A549 (cell line): ENCODE measurements at regions not wholly inside any gene's neighbourhood (a gene's known extent, or its start where the extent isn't known, plus 50 kb on each side); places are given as distances from the start of the nearest gene placed in this dataset.

Experiments
- CBX2 ChIP-seq: fragments of 200-600 bp; sonication (generic); IDR thresholded peaks from 2 replicates; pipeline ENCODE4 v1.6.1; 2016; ENCODE audit warnings: low read depth, mild to moderate bottlenecking, borderline replicate concordance
- CTCF ChIP-seq: fragments of >200 bp; sonication (Bioruptor Twin); formaldehyde crosslinking; IDR thresholded peaks from 3 replicates; pipeline ENCODE4 v1.5.1; 2016
- EHF ChIP-seq: fragments of 250-450 bp; sonication (Bioruptor Pico); IDR thresholded peaks from 2 replicates; pipeline ENCODE4 v1.5.0; 2020; ENCODE audit warnings: mild to moderate bottlenecking
- ELK1 ChIP-seq: fragments of 150-350 bp; IDR thresholded peaks from 2 replicates; pipeline ENCODE4 v1.6.1; 2014; ENCODE audit warnings: low read depth, mild to moderate bottlenecking, low read length
- FOSL2 ChIP-seq, 2 experiments: fragments of 450-650 bp in 1 of 2; fragments of >200 bp in 1 of 2; sonication (Bioruptor Twin) in 1 of 2; formaldehyde crosslinking; IDR thresholded peaks; 2 replicates each; pipeline versions ENCODE4 v1.5.0 to v1.6.1; 2016 to 2020; ENCODE audit warnings: mild to moderate bottlenecking in 1 of 2, moderate library complexity in 1 of 2
- GATA3 ChIP-seq: IDR thresholded peaks from 2 replicates; pipeline ENCODE4 v1.6.1; 2012; ENCODE audit warnings: borderline replicate concordance
- HES2 ChIP-seq: fragments of >200 bp; sonication (Bioruptor Twin); formaldehyde crosslinking; IDR thresholded peaks from 2 replicates; pipeline ENCODE4 v1.6.1; 2016
- KDM1A ChIP-seq: fragments of 200-600 bp; sonication (generic); IDR thresholded peaks from 2 replicates; pipeline ENCODE4 v1.6.1; 2016; ENCODE audit warnings: low read depth, mild to moderate bottlenecking
- MAX ChIP-seq: IDR thresholded peaks from 2 replicates; pipeline ENCODE4 v1.6.1; 2012
- RFX5 ChIP-seq: fragments of 450-650 bp; IDR thresholded peaks from 2 replicates; pipeline ENCODE4 v1.7.1; 2014; ENCODE audit warnings: antibody characterized with exemption, mild to moderate bottlenecking, moderate library complexity
- SMC3 ChIP-seq: fragments of >200 bp; sonication (Bioruptor Twin); formaldehyde crosslinking; IDR thresholded peaks from 3 replicates; pipeline ENCODE4 v1.6.1; 2018; ENCODE audit warnings: inconsistent platforms
- TF ChIP-seq, protein P1 (sequence below): IDR thresholded peaks from 2 replicates; pipeline ENCODE4 v1.6.1; 2012

DNA sequence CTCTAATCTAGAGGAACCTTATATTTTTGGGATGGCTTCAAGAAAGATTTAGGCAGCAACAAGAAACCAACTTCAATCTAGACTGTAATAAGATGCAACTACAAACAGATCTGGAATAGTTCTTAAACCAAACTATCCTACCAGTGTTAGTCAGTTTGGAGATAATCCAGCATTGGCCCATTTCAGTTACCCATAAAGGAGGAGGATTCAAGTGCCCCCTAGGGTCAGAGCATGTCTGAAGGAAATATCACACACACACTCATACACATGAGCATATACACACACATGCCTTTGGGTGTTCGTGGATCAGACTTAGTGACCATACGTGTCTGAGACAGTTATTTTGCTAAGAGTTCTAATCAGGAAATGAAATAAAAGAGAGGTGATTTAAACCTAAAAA, 261.2 kb downstream of the ADAMTS20 start:
- TF ChIP-seq FOSL2 (IDR thresholded peaks at IDR 0.05) (no peak), FOSL2 (CRISPR knock-in tag; IDR thresholded peaks at IDR 0.05) (no peak), RFX5 (no peak), CTCF (no peak), CBX2 (no peak), EHF (CRISPR knock-in tag) (no peak), GATA3 (no peak), HES2 (no peak), MAX (no peak), SMC3 (no peak), KDM1A (no peak), ELK1 (no peak)
- TF ChIP-seq, protein P1, sequence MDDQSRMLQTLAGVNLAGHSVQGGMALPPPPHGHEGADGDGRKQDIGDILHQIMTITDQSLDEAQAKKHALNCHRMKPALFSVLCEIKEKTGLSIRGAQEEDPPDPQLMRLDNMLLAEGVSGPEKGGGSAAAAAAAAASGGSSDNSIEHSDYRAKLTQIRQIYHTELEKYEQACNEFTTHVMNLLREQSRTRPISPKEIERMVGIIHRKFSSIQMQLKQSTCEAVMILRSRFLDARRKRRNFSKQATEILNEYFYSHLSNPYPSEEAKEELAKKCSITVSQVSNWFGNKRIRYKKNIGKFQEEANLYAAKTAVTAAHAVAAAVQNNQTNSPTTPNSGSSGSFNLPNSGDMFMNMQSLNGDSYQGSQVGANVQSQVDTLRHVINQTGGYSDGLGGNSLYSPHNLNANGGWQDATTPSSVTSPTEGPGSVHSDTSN: no peak
